GM18502 (cell line): ENCODE measurements at regions not wholly inside any gene's neighbourhood (a gene's known extent, or its start where the extent isn't known, plus 50 kb on each side); places are given as distances from the start of the nearest gene placed in this dataset.

Source experiments
- ATAC-seq: cut with Tn5 transposase; IDR thresholded peaks from one replicate; pipeline ENCODE4 v1.9.1; 2021; ENCODE audit warnings: mild to moderate bottlenecking; ENCODE audit not compliant: unreplicated experiment, poor library complexity

- no peak for ATAC-seq
Measured at GRCh38 chr7:112395411-112395810, 54.8 kb upstream of the IFRD1 start.

- ATAC-seq, result no peak
Measured at GRCh38 chr7:112395893-112396292, 54.4 kb upstream of the IFRD1 start.

GRCh38 chr7:112398534-112398933 is 51.7 kb upstream of the IFRD1 start:
- peak; percentile 56 for ATAC-seq

- ATAC-seq, result no peak
Measured at GRCh38 chr7:112399501-112399900, 50.8 kb upstream of the IFRD1 start.

GRCh38 chr7:112400141-112400540 is 50.1 kb upstream of the IFRD1 start:
- no peak for ATAC-seq
